ENCODE measurements at regions not wholly inside any gene's neighbourhood (a gene's known extent, or its start where the extent isn't known, plus 50 kb on each side); places are given as distances from the start of the nearest gene placed in this dataset.

DNA sequence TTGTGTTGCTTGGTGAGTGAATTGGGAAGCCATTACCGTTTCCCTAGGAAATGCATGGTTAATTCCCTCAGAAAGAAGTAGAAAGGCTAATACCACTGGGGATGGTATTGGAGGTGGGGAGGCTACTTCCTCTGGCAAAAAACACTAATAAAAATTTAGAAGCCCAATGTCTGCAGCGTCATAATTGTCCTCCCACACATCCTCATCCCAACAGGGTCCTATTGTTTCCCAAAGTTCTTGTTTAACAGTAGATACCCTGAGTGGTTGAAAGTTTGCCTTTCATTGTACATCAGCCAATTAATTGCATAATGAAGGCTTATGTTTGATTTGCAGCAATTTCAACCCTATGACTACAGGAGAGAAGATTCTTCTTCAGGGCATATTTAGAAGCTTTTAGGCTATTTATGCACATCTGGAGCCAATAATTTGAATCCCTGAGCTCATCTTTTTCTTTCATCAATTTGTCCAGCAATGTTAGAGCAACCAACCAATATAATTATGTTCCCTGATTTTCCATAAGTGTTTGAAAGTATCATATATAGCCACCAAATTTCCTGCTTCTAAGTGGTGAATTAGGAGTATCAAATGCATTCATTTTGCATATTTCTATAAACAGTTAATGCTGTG, 491.0 kb downstream of the SLITRK5 start:
- no peak for TF ChIP-seq CTCF (IDR thresholded peaks at IDR 0.05)
- TF ChIP-seq POLR2A (IDR thresholded peaks at IDR 0.05): no peak

All from prostate gland (tissue), 2 donors.